Astrocyte (in vitro differentiated cells and primary cell): ENCODE measurements at regions not wholly inside any gene's neighbourhood (a gene's known extent, or its start where the extent isn't known, plus 50 kb on each side); places are given as distances from the start of the nearest gene placed in this dataset.

ENCODE experiments used
- DNase-seq: peaks from one replicate; pipeline ENCODE4 v3.0.0-alpha.2; 2010; ENCODE audit warnings: low read depth
- FAIRE-seq: peaks from 2 replicates; lab custom pipeline; 2011; peaks lifted over from hg19 to GRCh38; lab: Jason Lieb, UNC
- H2AFZ ChIP-seq: 2 replicates; pipeline ENCODE4 v1.6.0; 2012; ENCODE audit warnings: low read depth, low read length, inconsistent platforms
- H3K27ac ChIP-seq: 2 replicates; pipeline ENCODE4 v1.5.1; 2011; ENCODE audit warnings: low read depth, low read length, inconsistent platforms
- H3K27me3 ChIP-seq: 2 replicates; pipeline ENCODE4 v1.6.0; 2011; ENCODE audit warnings: low read length, inconsistent platforms; ENCODE audit not compliant: insufficient read depth
- H3K36me3 ChIP-seq: 2 replicates; pipeline ENCODE4 v1.5.1; 2011; ENCODE audit warnings: low read length, inconsistent platforms; ENCODE audit not compliant: insufficient read depth
- H3K4me1 ChIP-seq: 2 replicates; pipeline ENCODE4 v1.5.1; 2011; ENCODE audit warnings: low read length, inconsistent platforms; ENCODE audit not compliant: insufficient read depth
- H3K4me2 ChIP-seq: 2 replicates; pipeline ENCODE4 v1.6.0; 2012; ENCODE audit warnings: low read length, inconsistent platforms
- H3K4me3 ChIP-seq: 2 replicates; pipeline ENCODE4 v1.5.1; 2011; ENCODE audit warnings: low read depth, mild to moderate bottlenecking, low read length, inconsistent platforms; ENCODE audit not compliant: insufficient read depth
- H3K79me2 ChIP-seq: 2 replicates; pipeline ENCODE4 v1.6.0; 2012; ENCODE audit warnings: mild to moderate bottlenecking, low read length, inconsistent platforms; ENCODE audit not compliant: insufficient read depth
- H3K9ac ChIP-seq: 2 replicates; pipeline ENCODE4 v1.6.0; 2012; ENCODE audit warnings: mild to moderate bottlenecking, low read length, inconsistent platforms
- H3K9me3 ChIP-seq: 2 replicates; pipeline ENCODE4 v1.5.1; 2012; ENCODE audit warnings: low read depth, mild to moderate bottlenecking, low read length, inconsistent platforms; ENCODE audit not compliant: insufficient read depth
- H4K20me1 ChIP-seq: 2 replicates; pipeline ENCODE4 v1.6.0; 2012; ENCODE audit warnings: low read length, inconsistent platforms; ENCODE audit not compliant: insufficient read depth
- H3K27ac Mint-ChIP-seq: one replicate; pipeline ENCODE4 v1.8.0; 2021; ENCODE audit warnings: mild to moderate bottlenecking, mixed read lengths; ENCODE audit not compliant: unreplicated experiment
- H3K27me3 Mint-ChIP-seq: one replicate; pipeline ENCODE4 v1.8.0; 2021; ENCODE audit warnings: low read depth, mixed read lengths; ENCODE audit not compliant: unreplicated experiment
- H3K36me3 Mint-ChIP-seq: one replicate; pipeline ENCODE4 v1.8.0; 2021; ENCODE audit warnings: low read depth, mixed read lengths; ENCODE audit not compliant: unreplicated experiment
- H3K4me1 Mint-ChIP-seq: one replicate; pipeline ENCODE4 v1.8.0; 2021; ENCODE audit warnings: low read depth, mixed read lengths; ENCODE audit not compliant: unreplicated experiment
- H3K4me3 Mint-ChIP-seq: one replicate; pipeline ENCODE4 v1.8.0; 2021; ENCODE audit warnings: mild to moderate bottlenecking, moderate library complexity, mixed read lengths; ENCODE audit not compliant: unreplicated experiment
- H3K9me3 Mint-ChIP-seq: one replicate; pipeline ENCODE4 v1.8.0; 2021; ENCODE audit warnings: mild to moderate bottlenecking, mixed read lengths; ENCODE audit not compliant: unreplicated experiment
- CTCF ChIP-seq: IDR thresholded peaks from 2 replicates; pipeline ENCODE4 v1.5.1; 2011; ENCODE audit warnings: low read depth, mild to moderate bottlenecking, inconsistent platforms, low read length, moderate library complexity; ENCODE audit not compliant: insufficient read depth
- EZH2 ChIP-seq: IDR thresholded peaks from 2 replicates; pipeline ENCODE4 v1.6.1; 2012; ENCODE audit warnings: mild to moderate bottlenecking, low read length, inconsistent platforms; ENCODE audit not compliant: insufficient read depth

GRCh38 chr16:62208934-62209333 is 172.7 kb upstream of the CDH8 start:
- no peak overlapping the region for H3K27ac ChIP-seq
- Mint-ChIP-seq H3K36me3 (no peaks in the 10 kb centered on the region), H3K27ac (no peak overlapping the region), H3K9me3 (no peaks in the 10 kb centered on the region), H3K27me3 (no peaks in the 10 kb centered on the region), H3K4me3 (no peak overlapping the region), H3K4me1 (no peaks in the 10 kb centered on the region)
- no peak overlapping the region for H3K9ac ChIP-seq
- FAIRE-seq (no peak), DNase-seq (no peak)
- no peak overlapping the region for H2AFZ ChIP-seq
- no peaks in the 10 kb centered on the region for H3K79me2 ChIP-seq
- H3K4me2 ChIP-seq = no peak overlapping the region
- TF ChIP-seq EZH2 (no peak), CTCF (no peak)
- H3K27me3 ChIP-seq = no peaks in the 10 kb centered on the region
- no peaks in the 10 kb centered on the region for H3K9me3 ChIP-seq
- H3K36me3 ChIP-seq = no peaks in the 10 kb centered on the region
- H4K20me1 ChIP-seq = no peaks in the 10 kb centered on the region
- H3K4me1 ChIP-seq = no peaks in the 10 kb centered on the region
- H3K4me3 ChIP-seq = no peak overlapping the region

- no peaks in the 10 kb centered on the region for H3K36me3 ChIP-seq
- H3K79me2 ChIP-seq = no peaks in the 10 kb centered on the region
- no peaks in the 10 kb centered on the region for H3K27me3 ChIP-seq
- H4K20me1 ChIP-seq = no peaks in the 10 kb centered on the region
- no peak for DNase-seq
- H3K36me3 Mint-ChIP-seq = no peaks in the 10 kb centered on the region
- H3K4me3 Mint-ChIP-seq = no peak overlapping the region
- H3K9me3 Mint-ChIP-seq = no peaks in the 10 kb centered on the region
- no peak overlapping the region for H3K27ac Mint-ChIP-seq
- no peaks in the 10 kb centered on the region for H3K27me3 Mint-ChIP-seq
- no peaks in the 10 kb centered on the region for H3K4me1 ChIP-seq
- no peak for FAIRE-seq
- no peak for TF ChIP-seq EZH2
- TF ChIP-seq CTCF = no peak
- no peak overlapping the region for H2AFZ ChIP-seq
- no peaks in the 10 kb centered on the region for H3K4me1 Mint-ChIP-seq
- no peak overlapping the region for H3K4me2 ChIP-seq
- no peak overlapping the region for H3K9ac ChIP-seq
- no peak overlapping the region for H3K27ac ChIP-seq
- no peaks in the 10 kb centered on the region for H3K9me3 ChIP-seq
- H3K4me3 ChIP-seq = no peak overlapping the region
Observed at GRCh38 chr16:62205459-62205858, 169.2 kb upstream of the CDH8 start.

- H3K27me3 Mint-ChIP-seq = no peaks in the 10 kb centered on the region
- no peaks in the 10 kb centered on the region for H3K4me1 Mint-ChIP-seq
- Histone ChIP-seq H3K36me3 (no peaks in the 10 kb centered on the region), H4K20me1 (no peaks in the 10 kb centered on the region), H3K4me1 (no peaks in the 10 kb centered on the region), H3K9me3 (no peaks in the 10 kb centered on the region), H3K27ac (no peak overlapping the region), H3K4me2 (no peak overlapping the region), H3K9ac (no peak overlapping the region), H3K27me3 (no peaks in the 10 kb centered on the region), H2AFZ (no peak overlapping the region), H3K4me3 (no peak overlapping the region), H3K79me2 (no peaks in the 10 kb centered on the region)
- no peak overlapping the region for H3K4me3 Mint-ChIP-seq
- no peak for TF ChIP-seq CTCF
- no peak for TF ChIP-seq EZH2
- no peaks in the 10 kb centered on the region for H3K36me3 Mint-ChIP-seq
- H3K9me3 Mint-ChIP-seq = no peaks in the 10 kb centered on the region
- no peak overlapping the region for H3K27ac Mint-ChIP-seq
- no peak for FAIRE-seq
- DNase-seq = no peak
Observed at GRCh38 chr16:62201911-62202310, 165.7 kb upstream of the CDH8 start.
